Coronary artery (tissue), 2 donors: ENCODE measurements at regions not wholly inside any gene's neighbourhood (a gene's known extent, or its start where the extent isn't known, plus 50 kb on each side); places are given as distances from the start of the nearest gene placed in this dataset.

Source experiments
- DNase-seq: peaks from one replicate; pipeline ENCODE4 v3.0.0-alpha.2; 2017; ENCODE audit warnings: low spot score
- H3K27ac ChIP-seq, 2 donors: fragments of 200-600 bp; sonication (generic); one replicate each; pipeline ENCODE4 v1.5.1; 2016 to 2019
- H3K4me3 ChIP-seq: fragments of 200-600 bp; sonication (generic); 2 replicates; pipeline ENCODE4 v1.5.1; 2016; ENCODE audit warnings: mild to moderate bottlenecking, moderate library complexity
- TF ChIP-seq, protein P1 (sequence below): fragments of 200-600 bp; sonication (generic); IDR thresholded peaks from one replicate; pipeline ENCODE4 v1.5.1; 2019; ENCODE audit warnings: antibody characterized with exemption

DNA sequence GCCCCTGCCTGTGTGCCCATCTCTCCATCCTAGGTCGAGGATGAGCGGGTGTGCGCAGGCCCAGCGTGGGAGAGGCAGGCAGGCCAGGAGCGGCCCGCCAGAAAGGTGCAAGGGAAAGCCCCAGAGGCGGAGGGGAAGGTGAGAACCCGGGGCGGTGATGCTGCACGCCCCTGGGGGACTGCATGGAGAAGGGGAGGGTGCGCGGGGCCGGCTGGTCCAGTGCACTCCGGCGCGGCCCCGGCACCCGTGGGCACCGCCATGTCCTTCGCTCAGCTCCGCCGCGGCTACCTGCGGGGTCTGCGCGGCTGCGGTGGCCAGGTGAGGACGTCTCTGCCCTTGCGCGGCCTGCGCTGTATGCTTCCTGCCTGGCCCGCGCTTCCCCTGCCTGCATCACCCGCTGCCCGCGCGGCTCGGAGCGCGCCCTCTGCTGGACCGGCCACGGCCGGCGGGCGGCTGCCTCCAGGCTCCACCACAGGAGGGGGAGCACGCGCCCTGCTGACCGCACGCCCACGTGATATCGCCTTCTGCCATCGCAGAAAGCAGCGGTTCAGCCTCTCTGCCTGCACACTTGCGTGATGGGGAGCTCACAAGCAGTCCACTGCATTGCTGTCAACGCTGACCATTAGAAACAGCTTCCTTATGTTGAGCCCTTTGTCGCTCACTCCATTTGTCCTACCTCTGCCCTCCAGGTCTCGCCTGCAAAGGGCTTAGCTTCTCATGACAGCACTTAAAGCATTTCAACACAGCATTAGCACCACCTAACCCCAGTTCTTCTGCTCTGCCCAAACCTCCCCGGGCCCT is 73.9 kb downstream of the CXCL12 start:
- no peak overlapping the region for H3K27ac ChIP-seq

DNA sequence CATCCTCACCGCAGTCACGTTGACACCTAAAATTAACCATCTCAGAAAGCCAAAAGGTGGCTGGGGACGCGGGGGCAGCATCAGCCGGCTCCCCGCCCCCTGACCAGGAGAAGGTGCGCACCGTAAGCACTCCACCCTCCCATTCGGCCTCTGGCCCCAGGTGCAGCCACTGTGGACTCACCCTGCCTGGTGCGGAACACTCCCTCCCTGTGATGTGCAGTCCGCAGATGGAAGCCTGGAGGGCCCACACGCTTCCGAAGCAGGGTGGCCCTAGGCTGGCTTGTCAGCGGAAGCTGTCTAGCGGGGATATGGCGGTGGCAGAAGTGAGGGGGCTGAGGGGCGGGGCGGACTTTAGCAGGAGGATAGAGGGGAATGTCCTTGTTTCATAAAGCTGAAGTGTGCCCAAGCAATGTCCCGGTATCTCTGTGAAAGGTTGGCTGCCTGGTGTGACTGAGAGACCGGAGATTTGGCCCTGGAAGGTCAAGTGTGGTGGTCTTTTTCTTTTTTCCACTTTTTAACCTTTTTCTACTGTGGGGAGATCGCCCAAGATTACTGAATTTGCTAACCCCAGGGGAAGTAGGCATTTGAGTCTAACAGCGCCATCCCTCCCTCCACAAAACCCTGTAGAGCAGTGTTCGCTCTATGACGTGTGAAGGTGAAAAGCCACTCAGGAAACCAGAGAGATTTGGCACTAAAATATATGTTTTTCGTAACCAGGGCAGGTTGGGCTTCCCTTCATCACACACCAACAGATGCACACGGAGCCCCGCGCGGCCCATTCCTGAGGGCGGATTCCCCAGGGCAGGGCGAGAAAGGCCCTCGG is 74.7 kb downstream of the CXCL12 start:
- no peak for DNase-seq
- H3K27ac ChIP-seq, result no peak overlapping the region
- TF ChIP-seq, protein P1, sequence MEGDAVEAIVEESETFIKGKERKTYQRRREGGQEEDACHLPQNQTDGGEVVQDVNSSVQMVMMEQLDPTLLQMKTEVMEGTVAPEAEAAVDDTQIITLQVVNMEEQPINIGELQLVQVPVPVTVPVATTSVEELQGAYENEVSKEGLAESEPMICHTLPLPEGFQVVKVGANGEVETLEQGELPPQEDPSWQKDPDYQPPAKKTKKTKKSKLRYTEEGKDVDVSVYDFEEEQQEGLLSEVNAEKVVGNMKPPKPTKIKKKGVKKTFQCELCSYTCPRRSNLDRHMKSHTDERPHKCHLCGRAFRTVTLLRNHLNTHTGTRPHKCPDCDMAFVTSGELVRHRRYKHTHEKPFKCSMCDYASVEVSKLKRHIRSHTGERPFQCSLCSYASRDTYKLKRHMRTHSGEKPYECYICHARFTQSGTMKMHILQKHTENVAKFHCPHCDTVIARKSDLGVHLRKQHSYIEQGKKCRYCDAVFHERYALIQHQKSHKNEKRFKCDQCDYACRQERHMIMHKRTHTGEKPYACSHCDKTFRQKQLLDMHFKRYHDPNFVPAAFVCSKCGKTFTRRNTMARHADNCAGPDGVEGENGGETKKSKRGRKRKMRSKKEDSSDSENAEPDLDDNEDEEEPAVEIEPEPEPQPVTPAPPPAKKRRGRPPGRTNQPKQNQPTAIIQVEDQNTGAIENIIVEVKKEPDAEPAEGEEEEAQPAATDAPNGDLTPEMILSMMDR, result no peak
- H3K4me3 ChIP-seq, result peak overlapping the region; percentile 63

More for the DNA sequence above, 73.9 kb downstream of the CXCL12 start:
- H3K4me3 ChIP-seq, result peak overlapping the region; percentile 63
- TF ChIP-seq, protein P1, result peak; percentile 90
- peak; percentile 84 for DNase-seq

DNA sequence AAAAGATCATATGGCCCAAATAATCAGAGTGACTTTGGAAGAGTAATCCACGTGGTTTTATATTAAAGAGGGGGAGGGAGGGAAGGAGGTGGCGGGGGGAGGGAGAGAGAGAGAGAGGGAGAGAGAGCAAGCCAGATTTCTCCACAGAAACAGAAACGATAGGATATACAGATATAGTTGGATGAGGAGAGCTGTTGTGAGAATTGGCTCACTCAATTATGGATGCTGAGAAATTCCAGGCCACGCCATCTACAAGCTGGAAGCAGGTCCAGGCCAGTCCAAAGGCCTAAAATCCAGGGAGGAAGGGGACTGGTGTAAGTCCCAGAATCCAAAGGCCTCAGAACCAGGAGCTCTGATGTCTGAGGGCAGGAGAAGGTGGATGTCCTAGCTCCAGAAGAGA is 75.5 kb downstream of the CXCL12 start:
- DNase-seq, result no peak
- Histone ChIP-seq H3K27ac (no peak overlapping the region), H3K4me3 (no peak overlapping the region)
- TF ChIP-seq, protein P1, result no peak

DNA sequence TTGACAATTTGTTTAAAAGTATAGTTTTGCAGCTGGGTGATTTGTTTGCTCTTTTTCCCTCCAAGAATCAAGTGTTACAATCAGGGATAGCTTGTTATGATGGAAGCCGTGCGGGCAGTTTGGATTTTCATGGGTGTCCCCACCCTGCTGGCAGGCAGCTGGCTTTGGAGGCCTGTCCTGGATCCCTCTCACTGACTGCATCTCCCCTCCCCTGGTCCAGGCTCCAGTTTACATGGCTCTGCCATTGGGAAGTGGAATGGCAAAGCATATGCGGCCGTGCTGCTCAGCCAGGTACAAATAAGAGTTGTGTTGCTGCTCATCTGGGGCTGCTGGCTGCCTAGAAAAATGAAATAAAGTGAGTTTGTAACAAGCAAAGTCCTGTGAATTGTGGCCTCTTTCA is 76.0 kb downstream of the CXCL12 start:
- DNase-seq, result no peak
- Histone ChIP-seq H3K4me3 (no peak overlapping the region), H3K27ac (no peak overlapping the region)
- TF ChIP-seq, protein P1, result no peak

DNA sequence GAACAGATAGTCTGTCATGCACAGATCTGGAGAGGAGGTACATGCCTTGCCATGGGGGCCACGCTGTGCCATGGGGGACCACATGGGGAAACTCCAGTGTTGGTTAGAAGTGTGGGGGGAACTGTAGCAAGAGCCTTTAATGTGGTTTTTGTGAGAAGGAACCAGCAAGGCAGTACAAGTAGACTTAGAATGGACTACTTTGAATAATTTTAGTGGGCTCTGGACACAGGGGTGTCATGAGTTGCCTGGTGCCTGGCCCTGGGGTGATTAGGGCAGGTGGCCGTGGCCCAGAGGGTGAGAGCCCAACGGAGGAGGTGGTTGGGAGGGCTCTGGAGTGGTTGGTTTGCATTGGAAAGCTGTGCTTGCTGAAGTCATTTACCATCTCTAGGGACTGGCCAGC is 77.2 kb downstream of the CXCL12 start:
- no peak for DNase-seq

DNA sequence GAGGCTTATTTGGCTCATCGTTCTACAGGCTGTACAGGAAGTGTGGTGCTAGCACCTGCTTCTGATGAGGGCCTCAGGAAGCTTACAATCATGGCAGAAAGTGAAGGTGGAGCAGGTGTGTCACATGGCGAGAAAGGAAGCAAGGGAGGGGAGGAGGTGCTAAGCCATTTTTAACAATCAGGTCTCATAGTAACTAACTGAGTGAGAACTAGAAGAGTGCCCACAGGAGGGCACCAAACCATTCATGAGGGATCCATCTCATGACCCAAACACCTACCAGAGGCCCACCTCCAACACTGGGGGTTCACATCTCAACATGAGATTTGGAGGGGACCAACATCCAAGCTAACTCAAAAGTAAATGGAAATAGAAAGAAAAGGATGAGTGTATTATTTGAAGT is 78.1 kb downstream of the CXCL12 start:
- no peak overlapping the region for H3K27ac ChIP-seq
- DNase-seq, result no peak
- TF ChIP-seq, protein P1, result no peak
- H3K4me3 ChIP-seq, result no peak overlapping the region

More for the DNA sequence above, 77.2 kb downstream of the CXCL12 start:
- Histone ChIP-seq H3K4me3 (no peak overlapping the region), H3K27ac (no peak overlapping the region)
- TF ChIP-seq, protein P1, result no peak
